ENCODE measurements at regions not wholly inside any gene's neighbourhood (a gene's known extent, or its start where the extent isn't known, plus 50 kb on each side); places are given as distances from the start of the nearest gene placed in this dataset.

DNA sequence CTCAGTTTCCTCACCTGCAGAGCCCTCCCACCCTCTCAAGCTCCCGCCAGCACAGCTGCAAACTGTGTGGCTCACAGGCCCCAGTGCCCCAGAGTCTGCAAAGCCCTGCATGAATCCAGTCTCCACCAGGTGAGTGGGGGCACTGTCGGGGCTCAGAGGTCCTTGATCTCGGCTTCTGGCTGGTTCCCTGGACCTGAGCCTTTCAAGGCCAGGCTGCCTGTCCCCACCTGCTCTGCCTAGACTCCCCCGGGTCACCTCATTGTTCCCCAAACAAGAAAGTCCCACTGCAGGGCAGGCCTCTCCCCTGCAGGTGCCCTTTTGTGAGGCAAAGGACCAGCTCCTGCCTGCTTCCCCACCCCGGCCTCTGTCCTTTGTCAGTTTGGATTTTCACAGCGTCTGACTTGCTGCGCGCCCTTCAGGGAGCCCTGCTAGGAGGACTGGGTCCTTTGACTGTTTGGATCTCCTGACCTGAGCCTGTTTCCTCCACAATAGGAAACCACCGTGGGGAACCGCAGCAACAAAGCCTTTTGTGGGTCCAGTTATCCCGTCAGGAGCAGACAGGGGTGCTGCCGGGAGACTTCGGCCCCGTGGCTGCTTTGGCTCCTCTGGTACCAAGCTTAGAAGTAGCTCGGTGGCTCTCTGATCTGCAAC is 200.5 kb upstream of the HDAC4 start:
- TF ChIP-seq, protein P1, sequence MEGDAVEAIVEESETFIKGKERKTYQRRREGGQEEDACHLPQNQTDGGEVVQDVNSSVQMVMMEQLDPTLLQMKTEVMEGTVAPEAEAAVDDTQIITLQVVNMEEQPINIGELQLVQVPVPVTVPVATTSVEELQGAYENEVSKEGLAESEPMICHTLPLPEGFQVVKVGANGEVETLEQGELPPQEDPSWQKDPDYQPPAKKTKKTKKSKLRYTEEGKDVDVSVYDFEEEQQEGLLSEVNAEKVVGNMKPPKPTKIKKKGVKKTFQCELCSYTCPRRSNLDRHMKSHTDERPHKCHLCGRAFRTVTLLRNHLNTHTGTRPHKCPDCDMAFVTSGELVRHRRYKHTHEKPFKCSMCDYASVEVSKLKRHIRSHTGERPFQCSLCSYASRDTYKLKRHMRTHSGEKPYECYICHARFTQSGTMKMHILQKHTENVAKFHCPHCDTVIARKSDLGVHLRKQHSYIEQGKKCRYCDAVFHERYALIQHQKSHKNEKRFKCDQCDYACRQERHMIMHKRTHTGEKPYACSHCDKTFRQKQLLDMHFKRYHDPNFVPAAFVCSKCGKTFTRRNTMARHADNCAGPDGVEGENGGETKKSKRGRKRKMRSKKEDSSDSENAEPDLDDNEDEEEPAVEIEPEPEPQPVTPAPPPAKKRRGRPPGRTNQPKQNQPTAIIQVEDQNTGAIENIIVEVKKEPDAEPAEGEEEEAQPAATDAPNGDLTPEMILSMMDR (IDR thresholded peaks at IDR 0.05), result no peak
- TF ChIP-seq POLR2AphosphoS5 (IDR thresholded peaks at IDR 0.05) (no peak), EP300 (IDR thresholded peaks at IDR 0.05; ENCODE audit: low read depth) (no peak), POLR2A (IDR thresholded peaks at IDR 0.05) (no peak)
